ENCODE measurements at regions not wholly inside any gene's neighbourhood (a gene's known extent, or its start where the extent isn't known, plus 50 kb on each side); places are given as distances from the start of the nearest gene placed in this dataset.

DNA sequence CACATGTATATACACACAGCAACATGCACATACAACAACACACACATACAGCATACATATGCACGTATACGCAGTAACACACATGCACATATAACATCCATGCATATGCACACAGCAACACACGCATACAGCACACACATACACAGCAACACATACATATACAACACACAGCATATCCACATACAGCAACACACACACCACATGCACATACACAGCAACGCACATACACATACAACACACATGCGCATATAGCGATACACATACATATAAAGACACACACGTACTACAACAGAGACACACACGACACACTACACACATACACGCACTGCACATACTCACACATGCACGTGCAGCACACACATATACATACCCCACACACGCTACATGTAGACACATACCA lies 187.8 kb downstream of the GLI2 start:
- TF ChIP-seq ZFX (IDR thresholded peaks at IDR 0.05) = no peak
- TF ChIP-seq, protein P1, sequence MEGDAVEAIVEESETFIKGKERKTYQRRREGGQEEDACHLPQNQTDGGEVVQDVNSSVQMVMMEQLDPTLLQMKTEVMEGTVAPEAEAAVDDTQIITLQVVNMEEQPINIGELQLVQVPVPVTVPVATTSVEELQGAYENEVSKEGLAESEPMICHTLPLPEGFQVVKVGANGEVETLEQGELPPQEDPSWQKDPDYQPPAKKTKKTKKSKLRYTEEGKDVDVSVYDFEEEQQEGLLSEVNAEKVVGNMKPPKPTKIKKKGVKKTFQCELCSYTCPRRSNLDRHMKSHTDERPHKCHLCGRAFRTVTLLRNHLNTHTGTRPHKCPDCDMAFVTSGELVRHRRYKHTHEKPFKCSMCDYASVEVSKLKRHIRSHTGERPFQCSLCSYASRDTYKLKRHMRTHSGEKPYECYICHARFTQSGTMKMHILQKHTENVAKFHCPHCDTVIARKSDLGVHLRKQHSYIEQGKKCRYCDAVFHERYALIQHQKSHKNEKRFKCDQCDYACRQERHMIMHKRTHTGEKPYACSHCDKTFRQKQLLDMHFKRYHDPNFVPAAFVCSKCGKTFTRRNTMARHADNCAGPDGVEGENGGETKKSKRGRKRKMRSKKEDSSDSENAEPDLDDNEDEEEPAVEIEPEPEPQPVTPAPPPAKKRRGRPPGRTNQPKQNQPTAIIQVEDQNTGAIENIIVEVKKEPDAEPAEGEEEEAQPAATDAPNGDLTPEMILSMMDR (conservative IDR thresholded peaks at IDR 0.05) = no peak
- H3K27ac ChIP-seq = no peak overlapping the region

DNA sequence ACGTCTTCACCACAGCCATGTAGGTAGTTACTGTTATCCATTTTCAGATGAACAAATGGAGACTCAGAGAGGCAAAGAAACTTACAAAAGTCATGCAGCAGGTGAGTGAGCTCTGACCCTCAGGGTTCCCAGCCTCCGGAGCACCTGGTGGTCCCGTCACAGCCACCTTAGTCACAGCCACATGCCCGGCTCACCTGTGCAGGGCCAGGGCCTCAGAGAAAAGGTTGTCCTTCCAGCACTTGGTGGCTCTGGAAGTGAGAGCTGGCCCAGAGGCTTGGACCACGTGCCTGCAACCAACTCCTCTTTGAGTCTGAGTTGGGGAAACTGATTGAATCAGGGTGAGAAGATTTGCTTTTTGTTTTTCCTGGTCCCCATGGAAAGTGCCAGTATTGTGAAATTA lies 189.3 kb downstream of the GLI2 start:
- no peak for TF ChIP-seq ZFX (IDR thresholded peaks at IDR 0.05)
- TF ChIP-seq, protein P1 (conservative IDR thresholded peaks at IDR 0.05) = no peak
- no peak overlapping the region for H3K27ac ChIP-seq

DNA sequence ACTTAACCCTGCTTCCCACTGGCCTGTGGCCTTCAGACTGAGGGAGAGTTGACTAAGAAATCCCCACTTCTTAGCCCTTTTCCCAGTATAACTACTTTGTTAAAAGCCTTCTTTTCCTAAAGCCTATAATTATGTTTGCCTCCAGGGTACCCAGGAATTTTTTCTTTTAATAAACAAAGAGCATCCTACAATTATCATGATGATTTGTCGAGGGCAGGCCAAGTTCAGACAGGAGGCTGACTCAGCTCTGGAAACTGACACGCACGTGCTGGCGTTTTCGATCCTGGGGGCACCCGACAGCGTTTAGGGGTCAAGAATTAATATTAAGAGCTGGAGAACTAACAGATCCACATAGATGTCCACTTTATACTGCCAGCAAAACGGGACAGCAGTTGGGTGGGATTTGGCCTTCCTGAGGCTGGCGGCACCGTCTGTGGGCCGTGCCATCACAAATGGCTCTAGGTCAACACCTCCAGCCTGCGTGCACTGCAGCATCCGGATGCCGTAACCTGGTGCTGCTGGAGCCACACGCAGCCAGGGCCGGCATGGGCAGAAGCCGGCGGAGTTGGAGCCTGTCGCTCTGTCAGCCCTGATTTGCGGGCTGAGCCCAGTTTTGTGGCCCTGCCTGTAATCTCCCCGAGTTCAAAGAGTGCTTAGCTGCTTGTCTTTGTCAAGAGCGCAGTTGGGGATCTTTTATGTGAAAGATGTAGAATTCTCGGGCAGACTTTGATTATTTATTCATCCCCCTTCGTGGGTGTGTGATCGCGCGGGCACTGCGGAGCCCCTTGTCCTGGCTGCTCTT lies 191.0 kb downstream of the GLI2 start:
- H3K27ac ChIP-seq = no peak overlapping the region
- TF ChIP-seq ZFX (IDR thresholded peaks at IDR 0.05) = no peak
- TF ChIP-seq, protein P1 (conservative IDR thresholded peaks at IDR 0.05) = no peak

GRCh38 chr2:120927265-120927628 lies 191.6 kb downstream of the GLI2 start:
- H3K27ac ChIP-seq = no peak overlapping the region
- no peak for TF ChIP-seq ZFX (IDR thresholded peaks at IDR 0.05)
- TF ChIP-seq, protein P1 (conservative IDR thresholded peaks at IDR 0.05) = no peak

GRCh38 chr2:120929829-120930228 lies 194.2 kb downstream of the GLI2 start:
- no peak overlapping the region for H3K27ac ChIP-seq
- TF ChIP-seq ZFX (IDR thresholded peaks at IDR 0.05) = no peak
- TF ChIP-seq, protein P1 (conservative IDR thresholded peaks at IDR 0.05) = no peak

- no peak overlapping the region for H3K27ac ChIP-seq
Measured at GRCh38 chr2:120930236-120930635, 194.6 kb downstream of the GLI2 start.

DNA sequence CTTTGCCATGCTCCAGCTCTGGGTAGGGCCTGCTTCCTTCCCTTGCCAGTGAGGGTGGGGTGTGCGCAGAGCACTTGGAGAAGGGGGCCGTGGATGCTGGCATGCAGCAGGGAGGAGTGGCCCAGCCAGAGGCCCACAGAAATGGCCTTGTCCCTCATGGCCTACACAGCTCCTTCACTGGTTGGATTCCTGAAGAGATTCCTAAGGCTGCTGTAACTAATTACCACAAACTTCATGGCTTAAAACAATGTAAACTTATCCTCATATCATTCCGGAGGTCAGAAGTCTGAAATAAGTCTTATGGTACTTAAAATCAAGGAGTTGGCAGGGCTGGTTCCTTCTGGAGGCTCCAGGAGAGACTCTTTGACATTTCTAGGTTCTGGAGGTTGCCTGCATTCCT lies 195.2 kb downstream of the GLI2 start:
- TF ChIP-seq ZFX (IDR thresholded peaks at IDR 0.05) = no peak
- TF ChIP-seq, protein P1 (conservative IDR thresholded peaks at IDR 0.05) = no peak
- H3K27ac ChIP-seq = no peak overlapping the region

More at GRCh38 chr2:120930236-120930635, 194.6 kb downstream of the GLI2 start:
- TF ChIP-seq ZFX (IDR thresholded peaks at IDR 0.05) = no peak
- TF ChIP-seq, protein P1 (conservative IDR thresholded peaks at IDR 0.05) = no peak

All from C4-2B (cell line).